Activated naive CD4-positive, alpha-beta T cell treated with anti-CD3 and anti-CD28 coated beads, Interleukin-2, amount 10 ng/mL, durations not matched to agents 7 days and 5 days (primary cell): ENCODE measurements at regions not wholly inside any gene's neighbourhood (a gene's known extent, or its start where the extent isn't known, plus 50 kb on each side); places are given as distances from the start of the nearest gene placed in this dataset.
"Not testable (repeated sequence)": the region's sequence is repeated elsewhere in the genome, so short reads cannot be mapped to it uniquely, and the experiment has no call there.

Source experiments
- CTCF ChIA-PET: fragments of 350-600 bp; sonication (Branson Sonifier 250); formaldehyde crosslinking; loops from one replicate; lab custom pipeline; 2021; ENCODE audit warnings: antibody characterized with exemption; lab: Charles Lee
- DNase-seq: peaks from one replicate; pipeline ENCODE4 v3.0.0-alpha.2; 2020
- H3K27ac Mint-ChIP-seq: one replicate; pipeline ENCODE4 v1.8.0; 2021; ENCODE audit warnings: mild to moderate bottlenecking, moderate library complexity, mixed read lengths
- H3K27me3 Mint-ChIP-seq: one replicate; pipeline ENCODE4 v1.8.0; 2021; ENCODE audit warnings: mild to moderate bottlenecking, mixed read lengths
- H3K36me3 Mint-ChIP-seq: one replicate; pipeline ENCODE4 v1.8.0; 2021; ENCODE audit warnings: mixed read lengths
- H3K4me1 Mint-ChIP-seq: one replicate; pipeline ENCODE4 v1.8.0; 2021; ENCODE audit warnings: mixed read lengths
- H3K4me3 Mint-ChIP-seq: one replicate; pipeline ENCODE4 v1.8.0; 2021; ENCODE audit warnings: mild to moderate bottlenecking, moderate library complexity, mixed read lengths
- H3K9me3 Mint-ChIP-seq: one replicate; pipeline ENCODE4 v1.8.0; 2021; ENCODE audit warnings: mixed read lengths

GRCh38 chr9:33623658-33624586 is 99.9 kb downstream of the ANKRD18B start:
- Mint-ChIP-seq H3K27ac (no peak overlapping the region), H3K9me3 (no peaks in the 10 kb centered on the region), H3K4me3 (no peak overlapping the region), H3K27me3 (peaks cover 38% of the 10 kb centered on the region), H3K36me3 (no peaks in the 10 kb centered on the region), H3K4me1 (peaks cover 4% of the 10 kb centered on the region)
- CTCF ChIA-PET: interaction anchor here (0.6 to 13.3 kb wide), 24 partner anchors 10 to 1192 kb away, joined by 3 to 280 read pairs (median 4); no protein-coding TSS in a partner anchor
- DNase-seq: peak; percentile 79

- H3K27ac Mint-ChIP-seq, H3K36me3 Mint-ChIP-seq, H3K4me3 Mint-ChIP-seq, H3K4me1 Mint-ChIP-seq, H3K9me3 Mint-ChIP-seq, DNase-seq: not testable (repeated sequence)
- peaks cover 38% of the 10 kb centered on the region for H3K27me3 Mint-ChIP-seq
- CTCF ChIA-PET: interaction anchor here (13.3 kb wide), 1 partner anchor 93 kb away, joined by 280 read pairs; no protein-coding TSS in a partner anchor
Observed at GRCh38 chr9:33628318-33628717, 104.3 kb downstream of the ANKRD18B start.

GRCh38 chr9:33628865-33629410 is 104.9 kb downstream of the ANKRD18B start:
- Mint-ChIP-seq H3K27me3 (peaks cover 38% of the 10 kb centered on the region), H3K36me3 (no peaks in the 10 kb centered on the region), H3K4me1 (peaks cover 3% of the 10 kb centered on the region), H3K27ac (no peak overlapping the region), H3K4me3 (no peak overlapping the region), H3K9me3 (no peaks in the 10 kb centered on the region)
- DNase-seq: no peak
- CTCF ChIA-PET: interaction anchor here (1.4 to 1.5 kb wide), 2 partner anchors 90 to 92 kb away, joined by 5 to 7 read pairs; no protein-coding TSS in a partner anchor

GRCh38 chr9:33633636-33634035 is 109.6 kb downstream of the ANKRD18B start:
- Mint-ChIP-seq H3K4me1 (no peaks in the 10 kb centered on the region), H3K27me3 (peaks cover 49% of the 10 kb centered on the region), H3K27ac (no peak overlapping the region), H3K9me3 (no peaks in the 10 kb centered on the region), H3K4me3 (no peak overlapping the region), H3K36me3 (no peaks in the 10 kb centered on the region)
- no peak for DNase-seq
- CTCF ChIA-PET: interaction anchor here (1.4 to 3.2 kb wide), 2 partner anchors 11 to 13 kb away, joined by 3 to 15 read pairs; no protein-coding TSS in a partner anchor

GRCh38 chr9:33637881-33638280 is 113.8 kb downstream of the ANKRD18B start:
- CTCF ChIA-PET: interaction anchor here (0.8 to 1.2 kb wide), 4 partner anchors 14 to 84 kb away, joined by 3 to 4 read pairs (median 4); no protein-coding TSS in a partner anchor
- DNase-seq: no peak
- no peak overlapping the region for H3K27ac Mint-ChIP-seq
- H3K4me3 Mint-ChIP-seq: no peak overlapping the region
- no peaks in the 10 kb centered on the region for H3K4me1 Mint-ChIP-seq
- peaks cover 66% of the 10 kb centered on the region for H3K27me3 Mint-ChIP-seq
- no peaks in the 10 kb centered on the region for H3K36me3 Mint-ChIP-seq
- H3K9me3 Mint-ChIP-seq: no peaks in the 10 kb centered on the region

GRCh38 chr9:33638391-33638915 is 114.4 kb downstream of the ANKRD18B start:
- H3K4me1 Mint-ChIP-seq: no peaks in the 10 kb centered on the region
- no peaks in the 10 kb centered on the region for H3K36me3 Mint-ChIP-seq
- CTCF ChIA-PET: interaction anchor here (0.8 to 1.2 kb wide), 3 partner anchors 15 to 83 kb away, joined by 3 to 4 read pairs (median 3); no protein-coding TSS in a partner anchor
- H3K4me3 Mint-ChIP-seq: no peak overlapping the region
- H3K27me3 Mint-ChIP-seq: peaks cover 72% of the 10 kb centered on the region
- no peak overlapping the region for H3K27ac Mint-ChIP-seq
- no peak for DNase-seq
- H3K9me3 Mint-ChIP-seq: no peaks in the 10 kb centered on the region

- Mint-ChIP-seq H3K27ac (no peak overlapping the region), H3K4me3 (no peak overlapping the region), H3K4me1 (peaks cover 11% of the 10 kb centered on the region), H3K9me3 (no peaks in the 10 kb centered on the region), H3K27me3 (peaks cover 55% of the 10 kb centered on the region), H3K36me3 (no peaks in the 10 kb centered on the region)
- CTCF ChIA-PET: no interaction called here
- no peak for DNase-seq
Observed at GRCh38 chr9:33645706-33646105, 121.7 kb downstream of the ANKRD18B start.

GRCh38 chr9:33649463-33649862 is 125.4 kb downstream of the ANKRD18B start:
- CTCF ChIA-PET: interaction anchor here (0.9 to 2.0 kb wide), 2 partner anchors 26 to 72 kb away, joined by 3 to 6 read pairs; no protein-coding TSS in a partner anchor
- Mint-ChIP-seq H3K36me3 (no peaks in the 10 kb centered on the region), H3K4me1 (peaks cover 11% of the 10 kb centered on the region), H3K27me3 (peaks cover 44% of the 10 kb centered on the region), H3K4me3 (no peak overlapping the region), H3K9me3 (no peaks in the 10 kb centered on the region), H3K27ac (no peak overlapping the region)
- DNase-seq: peak; percentile 31

- no peak overlapping the region for H3K27ac Mint-ChIP-seq
- H3K9me3 Mint-ChIP-seq: no peaks in the 10 kb centered on the region
- H3K4me3 Mint-ChIP-seq: no peak overlapping the region
- H3K36me3 Mint-ChIP-seq: no peaks in the 10 kb centered on the region
- peaks cover 11% of the 10 kb centered on the region for H3K4me1 Mint-ChIP-seq
- peaks cover 51% of the 10 kb centered on the region for H3K27me3 Mint-ChIP-seq
- CTCF ChIA-PET: no interaction called here
- no peak for DNase-seq
Observed at GRCh38 chr9:33651125-33651524, 127.1 kb downstream of the ANKRD18B start.

GRCh38 chr9:33659921-33660320 is 135.4 kb upstream of the PRSS3 start:
- Mint-ChIP-seq H3K9me3 (no peaks in the 10 kb centered on the region), H3K4me1 (no peaks in the 10 kb centered on the region), H3K4me3 (no peak overlapping the region), H3K27ac (no peak overlapping the region), H3K27me3 (peaks cover 26% of the 10 kb centered on the region), H3K36me3 (no peaks in the 10 kb centered on the region)
- no peak for DNase-seq
- CTCF ChIA-PET: no interaction called here

- CTCF ChIA-PET: no interaction called here
- H3K4me3 Mint-ChIP-seq: no peak overlapping the region
- no peaks in the 10 kb centered on the region for H3K9me3 Mint-ChIP-seq
- no peak overlapping the region for H3K27ac Mint-ChIP-seq
- no peaks in the 10 kb centered on the region for H3K4me1 Mint-ChIP-seq
- no peaks in the 10 kb centered on the region for H3K36me3 Mint-ChIP-seq
- no peak for DNase-seq
- peaks cover 25% of the 10 kb centered on the region for H3K27me3 Mint-ChIP-seq
Observed at GRCh38 chr9:33660772-33661171, 134.6 kb upstream of the PRSS3 start.

GRCh38 chr9:33661176-33661575 is 134.2 kb upstream of the PRSS3 start:
- Mint-ChIP-seq H3K36me3 (no peaks in the 10 kb centered on the region), H3K9me3 (no peaks in the 10 kb centered on the region), H3K27ac (no peak overlapping the region), H3K27me3 (peaks cover 28% of the 10 kb centered on the region), H3K4me1 (no peaks in the 10 kb centered on the region), H3K4me3 (no peak overlapping the region)
- no peak for DNase-seq
- CTCF ChIA-PET: interaction anchor here (1.2 kb wide), 1 partner anchor 37 kb away, joined by 7 read pairs; no protein-coding TSS in a partner anchor

- Mint-ChIP-seq H3K27me3 (peaks cover 34% of the 10 kb centered on the region), H3K36me3 (no peaks in the 10 kb centered on the region), H3K27ac (no peak overlapping the region), H3K4me1 (no peaks in the 10 kb centered on the region), H3K9me3 (no peaks in the 10 kb centered on the region), H3K4me3 (no peak overlapping the region)
- CTCF ChIA-PET: no interaction called here
- DNase-seq: no peak
Observed at GRCh38 chr9:33662871-33663270, 132.5 kb upstream of the PRSS3 start.

- not testable (repeated sequence) for DNase-seq, H3K27ac Mint-ChIP-seq, H3K9me3 Mint-ChIP-seq, H3K36me3 Mint-ChIP-seq, H3K4me1 Mint-ChIP-seq
- Mint-ChIP-seq H3K27me3 (peaks cover 68% of the 10 kb centered on the region), H3K4me3 (peak overlapping the region; percentile 66)
- CTCF ChIA-PET: interaction anchor here (1.0 kb wide), 1 partner anchor 52 kb away, joined by 5 read pairs; no protein-coding TSS in a partner anchor
Observed at GRCh38 chr9:33676194-33676745, 119.1 kb upstream of the PRSS3 start.
